Cardiac muscle cell (in vitro differentiated cells and primary cell): ENCODE measurements at regions not wholly inside any gene's neighbourhood (a gene's known extent, or its start where the extent isn't known, plus 50 kb on each side); places are given as distances from the start of the nearest gene placed in this dataset.

Experiments
- DNase-seq, 2 donors: peaks; one replicate each; pipeline versions ENCODE4 v3.0.0 to v3.0.0-alpha.2; 2010 to 2017; ENCODE audit warnings: low read depth in 1 of 2, low spot score in 1 of 2
- H3K27ac ChIP-seq: fragments of 200-600 bp; sonication (generic); 2 replicates; pipeline ENCODE4 v1.5.1; 2016
- H3K27me3 ChIP-seq: fragments of 200-600 bp; sonication (generic); 2 replicates; pipeline ENCODE4 v1.6.0; 2016; ENCODE audit warnings: control low read depth
- H3K36me3 ChIP-seq: fragments of 200-600 bp; sonication (generic); 2 replicates; pipeline ENCODE4 v1.5.1; 2016; ENCODE audit warnings: control low read depth
- H3K4me1 ChIP-seq: fragments of 200-600 bp; sonication (generic); 2 replicates; pipeline ENCODE4 v1.8.1; 2017; ENCODE audit warnings: low read depth, mild to moderate bottlenecking, mixed run types
- H3K4me3 ChIP-seq: fragments of 200-600 bp; sonication (generic); 2 replicates; pipeline ENCODE4 v1.5.1; 2016; ENCODE audit warnings: mild to moderate bottlenecking
- H3K9me3 ChIP-seq: fragments of 200-600 bp; sonication (generic); 2 replicates; pipeline ENCODE4 v1.5.1; 2017; ENCODE audit warnings: low read depth, mild to moderate bottlenecking, control low read depth
- TF ChIP-seq, protein P1 (sequence below): IDR thresholded peaks from 2 replicates; pipeline ENCODE4 v1.5.1; 2012; ENCODE audit warnings: low read depth, mild to moderate bottlenecking, low read length

DNA sequence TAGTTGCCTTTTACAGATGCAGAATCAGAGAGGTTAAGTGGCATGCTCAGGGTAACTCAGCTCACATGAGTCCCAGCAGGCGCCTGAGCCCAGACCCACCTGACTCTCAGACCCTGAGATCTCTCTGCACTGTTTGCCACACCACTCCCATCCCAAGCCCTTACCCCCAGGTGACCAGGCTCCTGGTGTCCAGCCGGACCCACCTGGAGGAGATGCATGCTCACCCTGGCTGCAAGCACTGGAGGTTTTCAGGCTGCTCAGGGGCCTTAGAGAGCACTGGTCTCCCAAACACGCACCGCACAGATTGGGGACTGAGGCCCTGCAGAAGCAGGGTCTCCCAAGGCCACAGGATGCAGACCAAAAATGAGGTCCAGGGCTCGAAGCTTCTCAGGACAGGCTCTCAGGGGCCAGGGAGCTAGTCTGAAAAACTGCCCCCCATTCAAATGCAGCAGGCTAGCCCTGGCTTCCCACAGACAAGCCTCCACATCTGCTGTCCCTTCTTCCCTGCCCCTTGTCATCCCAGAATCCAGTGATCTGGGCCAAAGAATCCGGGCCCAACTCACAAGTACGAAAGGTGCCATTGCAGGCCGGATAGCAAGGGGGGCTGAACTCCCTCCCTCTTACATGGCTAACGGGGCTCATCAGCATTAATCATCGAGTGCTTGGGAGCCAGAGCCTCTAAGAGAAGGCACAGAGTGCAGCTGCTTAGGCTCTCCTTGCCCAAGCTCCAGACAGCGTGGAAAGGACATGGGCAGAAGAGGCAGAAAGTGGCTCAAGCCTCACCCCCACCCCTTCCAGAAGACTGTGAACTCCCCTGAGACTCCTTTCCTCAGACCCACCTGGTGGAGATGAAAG lies 90.2 kb upstream of the PRR20G start:
- H3K27me3 ChIP-seq: no peaks in the 10 kb centered on the region
- H3K4me3 ChIP-seq: no peak overlapping the region
- TF ChIP-seq, protein P1, sequence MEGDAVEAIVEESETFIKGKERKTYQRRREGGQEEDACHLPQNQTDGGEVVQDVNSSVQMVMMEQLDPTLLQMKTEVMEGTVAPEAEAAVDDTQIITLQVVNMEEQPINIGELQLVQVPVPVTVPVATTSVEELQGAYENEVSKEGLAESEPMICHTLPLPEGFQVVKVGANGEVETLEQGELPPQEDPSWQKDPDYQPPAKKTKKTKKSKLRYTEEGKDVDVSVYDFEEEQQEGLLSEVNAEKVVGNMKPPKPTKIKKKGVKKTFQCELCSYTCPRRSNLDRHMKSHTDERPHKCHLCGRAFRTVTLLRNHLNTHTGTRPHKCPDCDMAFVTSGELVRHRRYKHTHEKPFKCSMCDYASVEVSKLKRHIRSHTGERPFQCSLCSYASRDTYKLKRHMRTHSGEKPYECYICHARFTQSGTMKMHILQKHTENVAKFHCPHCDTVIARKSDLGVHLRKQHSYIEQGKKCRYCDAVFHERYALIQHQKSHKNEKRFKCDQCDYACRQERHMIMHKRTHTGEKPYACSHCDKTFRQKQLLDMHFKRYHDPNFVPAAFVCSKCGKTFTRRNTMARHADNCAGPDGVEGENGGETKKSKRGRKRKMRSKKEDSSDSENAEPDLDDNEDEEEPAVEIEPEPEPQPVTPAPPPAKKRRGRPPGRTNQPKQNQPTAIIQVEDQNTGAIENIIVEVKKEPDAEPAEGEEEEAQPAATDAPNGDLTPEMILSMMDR: no peak

DNA sequence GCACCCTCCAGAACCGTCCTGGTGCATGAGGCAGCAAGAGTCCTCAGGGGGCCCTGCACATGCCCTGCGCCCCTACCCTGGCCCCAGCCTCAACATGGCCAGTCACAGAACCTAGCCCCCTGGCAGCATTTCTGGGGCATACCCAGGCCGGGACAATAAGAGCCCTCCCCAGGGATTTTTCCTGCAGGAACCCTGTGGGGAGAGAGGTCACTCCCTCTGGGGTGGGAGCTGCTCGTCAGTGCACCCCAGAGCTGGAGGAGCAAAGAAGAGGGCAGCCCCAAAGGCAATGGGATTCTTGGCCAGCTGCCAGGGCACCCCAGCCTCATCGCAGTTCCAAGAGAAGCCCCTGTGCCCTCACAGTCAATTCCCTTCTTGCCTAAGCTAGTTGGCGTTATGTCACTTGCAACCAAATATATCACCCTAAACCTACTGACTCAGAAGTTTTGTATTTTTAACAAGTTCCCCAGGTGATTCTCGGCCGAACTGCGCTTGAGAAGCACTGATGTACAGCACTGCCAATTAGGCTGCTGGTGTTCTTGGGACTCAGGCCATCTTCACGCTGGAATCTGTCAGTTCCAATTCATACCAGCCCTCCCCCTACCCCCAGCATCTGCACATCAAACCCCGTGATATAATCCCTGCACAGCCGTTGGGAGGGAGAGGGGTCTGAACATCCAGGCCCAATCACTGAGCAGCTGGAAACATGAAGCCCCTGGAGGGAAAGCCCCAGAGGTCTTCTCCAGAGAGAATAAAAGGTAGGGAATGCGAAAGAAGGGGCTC lies 87.5 kb upstream of the PRR20G start:
- no peak for DNase-seq
- TF ChIP-seq, protein P1: no peak
- Histone ChIP-seq H3K9me3 (no peaks in the 10 kb centered on the region), H3K27me3 (peaks cover 10% of the 10 kb centered on the region), H3K4me3 (no peak overlapping the region), H3K27ac (no peak overlapping the region), H3K36me3 (no peaks in the 10 kb centered on the region), H3K4me1 (no peaks in the 10 kb centered on the region)

More for the DNA sequence above, 90.2 kb upstream of the PRR20G start:
- no peak overlapping the region for H3K27ac ChIP-seq
- H3K36me3 ChIP-seq: no peaks in the 10 kb centered on the region
- no peaks in the 10 kb centered on the region for H3K9me3 ChIP-seq
- no peak for DNase-seq
- no peaks in the 10 kb centered on the region for H3K4me1 ChIP-seq

DNA sequence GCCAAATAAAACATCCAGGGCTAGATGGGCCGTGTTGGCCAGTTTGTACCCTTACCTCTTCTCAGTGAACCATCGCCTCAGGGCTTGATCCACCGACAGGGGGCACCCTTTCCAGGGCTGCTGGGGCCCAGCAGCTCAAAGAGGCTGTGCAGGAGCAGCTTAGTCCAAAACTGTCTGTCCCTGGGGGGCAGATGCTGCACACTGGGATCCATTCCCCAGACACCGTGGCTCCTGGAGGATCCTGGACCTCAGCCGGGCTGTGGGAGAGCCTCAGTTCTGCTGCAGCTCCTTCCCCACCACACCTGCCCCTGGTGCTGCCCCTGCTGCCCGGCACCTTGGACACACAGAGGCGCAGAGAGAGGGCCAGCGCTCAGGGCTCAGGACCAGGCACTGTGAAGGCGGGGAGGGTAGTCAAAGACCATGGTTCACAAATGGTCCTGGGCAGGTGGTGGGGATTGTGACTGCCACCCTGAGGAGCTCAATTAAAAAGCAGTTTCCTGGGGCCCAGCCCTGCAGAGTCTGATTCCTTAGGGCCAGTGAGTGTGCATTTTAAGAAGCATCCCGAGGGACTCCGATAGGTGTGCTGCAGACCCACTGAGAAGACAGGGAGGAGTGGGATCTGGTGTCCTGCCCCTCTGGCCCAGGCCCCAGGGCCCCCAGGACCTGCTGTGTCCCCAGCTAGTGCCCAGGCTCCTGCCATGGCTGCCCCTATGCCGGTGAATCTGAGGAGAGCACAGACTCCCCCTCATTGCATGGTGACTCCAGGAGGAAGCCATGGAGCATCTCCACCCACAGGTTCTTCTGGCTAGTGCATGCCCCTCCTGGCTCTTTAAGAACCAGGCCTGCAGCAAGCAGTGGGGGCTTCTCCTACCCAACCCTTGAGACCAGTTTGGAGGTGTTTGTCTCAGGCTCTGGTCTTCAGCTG lies 86.5 kb upstream of the PRR20G start:
- DNase-seq: peak; percentile 20 to 24
- H3K36me3 ChIP-seq: no peaks in the 10 kb centered on the region
- no peak overlapping the region for H3K27ac ChIP-seq
- H3K4me3 ChIP-seq: no peak overlapping the region
- TF ChIP-seq, protein P1: peak; percentile 57
- H3K4me1 ChIP-seq: no peaks in the 10 kb centered on the region
- no peaks in the 10 kb centered on the region for H3K9me3 ChIP-seq
- peaks cover 18% of the 10 kb centered on the region for H3K27me3 ChIP-seq

DNA sequence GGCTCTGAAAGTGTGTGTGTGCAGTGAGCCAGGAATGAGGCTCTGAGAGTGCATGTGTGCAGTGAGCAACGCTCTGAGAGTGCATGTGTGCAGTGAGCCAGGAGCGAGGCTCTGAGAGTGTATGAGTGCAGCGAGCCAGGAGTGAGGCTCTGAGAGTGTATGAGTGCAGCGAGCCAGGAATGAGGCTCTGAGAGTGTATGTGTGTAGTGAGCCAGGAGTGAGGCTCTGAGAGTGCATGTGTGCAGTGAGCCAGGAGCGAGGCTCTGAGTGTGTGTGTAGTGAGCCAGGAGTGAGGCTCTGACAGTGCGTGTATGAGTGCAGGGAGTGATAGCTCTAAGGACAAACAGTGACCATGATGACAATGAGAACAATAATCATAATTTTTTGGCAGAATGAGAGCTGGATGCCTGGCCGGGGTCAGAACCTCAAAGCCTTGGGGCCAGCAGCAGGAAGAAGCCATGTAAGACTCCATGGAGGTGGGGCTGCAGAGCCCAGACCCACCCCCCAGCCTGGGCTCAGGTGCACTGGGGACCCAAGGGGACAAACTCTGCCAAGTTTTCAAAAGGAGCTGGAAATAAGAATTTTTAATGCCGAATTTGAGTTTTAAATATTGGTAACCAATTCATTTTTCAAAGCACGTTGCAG lies 85.7 kb upstream of the PRR20G start:
- Histone ChIP-seq H3K27me3 (peaks cover 22% of the 10 kb centered on the region), H3K4me1 (no peaks in the 10 kb centered on the region), H3K4me3 (no peak overlapping the region), H3K9me3 (no peaks in the 10 kb centered on the region), H3K27ac (no peak overlapping the region), H3K36me3 (no peaks in the 10 kb centered on the region)
- TF ChIP-seq, protein P1: no peak
- no peak for DNase-seq

DNA sequence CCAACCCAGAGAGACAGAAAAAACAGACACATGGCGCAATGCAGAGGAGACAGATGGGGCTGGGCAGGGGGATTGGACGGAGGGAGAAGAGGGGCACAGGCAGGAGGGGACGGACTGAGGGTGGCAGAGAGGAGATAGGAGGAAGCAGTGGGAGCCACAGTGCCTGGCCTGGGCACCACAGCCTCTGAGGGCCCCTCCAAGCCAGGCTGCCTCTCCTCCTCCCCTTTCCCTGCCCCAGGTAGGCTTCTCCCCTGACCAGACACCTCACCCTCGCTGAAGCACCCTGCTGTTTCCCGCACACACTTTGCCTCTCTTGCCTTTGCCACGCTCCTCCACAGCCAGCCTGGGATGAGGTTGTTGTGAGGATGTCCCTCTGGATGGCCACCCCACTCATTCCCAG lies 84.0 kb upstream of the PRR20G start:
- TF ChIP-seq, protein P1: no peak
- H3K9me3 ChIP-seq: no peaks in the 10 kb centered on the region
- DNase-seq: no peak
- H3K36me3 ChIP-seq: no peaks in the 10 kb centered on the region
- H3K27me3 ChIP-seq: peaks cover 22% of the 10 kb centered on the region
- H3K27ac ChIP-seq: no peak overlapping the region
- no peaks in the 10 kb centered on the region for H3K4me1 ChIP-seq
- no peak overlapping the region for H3K4me3 ChIP-seq
